AG09309 (cell line): ENCODE measurements at regions not wholly inside any gene's neighbourhood (a gene's known extent, or its start where the extent isn't known, plus 50 kb on each side); places are given as distances from the start of the nearest gene placed in this dataset.

Experiments used
- DNase-seq: peaks from one replicate; pipeline ENCODE4 v3.0.0-alpha.2; 2010; ENCODE audit warnings: low read depth
- H3K4me3 ChIP-seq: 2 replicates; pipeline ENCODE4 v1.5.1; 2011; ENCODE audit warnings: mild to moderate bottlenecking, low read depth, low read length, moderate library complexity; ENCODE audit not compliant: control insufficient read depth
- CTCF ChIP-seq: IDR thresholded peaks from 2 replicates; pipeline ENCODE4 v1.5.1; 2011; ENCODE audit warnings: mild to moderate bottlenecking, low read depth, low read length, inconsistent platforms; ENCODE audit not compliant: insufficient read depth, control insufficient read depth; ENCODE audit errors: missing control alignments

- H3K4me3 ChIP-seq, result no peak overlapping the region
- TF ChIP-seq CTCF, result no peak
- no peak for DNase-seq
Measured at GRCh38 chr5:2251298-2251697, 368.6 kb upstream of the IRX4 start.

DNA sequence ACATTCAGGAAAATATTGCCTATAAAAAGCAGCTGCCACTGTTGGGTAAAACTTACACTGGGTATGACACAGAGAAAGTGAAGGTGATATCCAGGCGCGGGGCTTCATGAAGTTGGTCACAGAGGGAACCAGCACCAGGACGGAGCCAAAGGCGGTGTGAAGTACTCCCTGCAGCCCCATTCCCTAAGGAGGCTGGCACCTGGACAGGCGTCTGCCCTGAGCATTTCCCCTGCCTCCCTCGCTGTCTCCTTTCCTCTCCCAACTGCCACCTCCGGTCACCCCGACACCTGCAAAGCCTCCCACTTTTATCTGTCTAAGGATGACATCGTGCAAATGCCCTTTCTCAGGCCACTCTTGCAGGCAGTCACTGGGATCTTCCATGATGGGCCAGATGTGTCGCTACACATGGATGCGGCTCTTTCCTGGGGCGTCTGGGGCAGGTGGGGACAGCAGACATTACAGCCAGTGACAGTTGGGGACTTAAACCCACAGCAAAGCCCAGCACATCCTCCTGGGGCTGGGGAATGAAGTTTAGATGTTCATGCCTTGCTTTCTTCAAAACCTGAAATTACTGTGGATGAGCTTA, 367.7 kb upstream of the IRX4 start:
- H3K4me3 ChIP-seq, result no peak overlapping the region
- no peak for DNase-seq
- no peak for TF ChIP-seq CTCF

- no peak for TF ChIP-seq CTCF
- DNase-seq, result no peak
- H3K4me3 ChIP-seq, result no peak overlapping the region
Measured at GRCh38 chr5:2249442-2249841, 366.7 kb upstream of the IRX4 start.

GRCh38 chr5:2249026-2249425, 366.3 kb upstream of the IRX4 start:
- no peak for DNase-seq
- no peak for TF ChIP-seq CTCF

GRCh38 chr5:2242539-2242938, 359.8 kb upstream of the IRX4 start:
- H3K4me3 ChIP-seq, result no peak overlapping the region
- TF ChIP-seq CTCF, result no peak
- no peak for DNase-seq

More at GRCh38 chr5:2249026-2249425, 366.3 kb upstream of the IRX4 start:
- no peak overlapping the region for H3K4me3 ChIP-seq

DNA sequence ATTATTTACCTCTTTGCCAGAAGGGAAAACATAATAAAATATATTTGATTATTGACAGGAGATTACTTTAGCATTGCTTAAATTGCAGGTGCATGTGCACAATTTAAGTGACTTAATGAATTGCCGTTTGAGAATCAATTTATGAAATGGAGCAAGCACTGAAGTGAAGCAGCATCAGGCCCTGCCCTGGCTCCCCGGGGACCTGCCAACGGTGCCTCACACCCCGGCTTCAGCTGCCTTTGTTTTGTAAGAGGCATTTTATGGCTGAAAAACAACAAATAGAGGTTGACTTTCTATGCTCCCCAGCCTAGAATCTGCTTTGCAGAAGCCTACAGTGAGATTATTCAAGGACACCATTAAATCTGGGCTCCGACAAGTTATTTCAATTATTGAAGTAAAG, 359.1 kb upstream of the IRX4 start:
- DNase-seq, result no peak
- no peak overlapping the region for H3K4me3 ChIP-seq
- TF ChIP-seq CTCF, result no peak
